Smooth muscle cell (in vitro differentiated cells): ENCODE measurements at regions not wholly inside any gene's neighbourhood (a gene's known extent, or its start where the extent isn't known, plus 50 kb on each side); places are given as distances from the start of the nearest gene placed in this dataset.

Experiments used
- DNase-seq: peaks from one replicate; lab custom pipeline; 2025; ENCODE audit not compliant: unreplicated experiment; lab: John Stamatoyannopoulos, UW
- H2AFZ ChIP-seq: fragments of 200-600 bp; sonication (generic); 2 replicates; pipeline ENCODE4 v1.6.0; 2016; ENCODE audit warnings: antibody characterized with exemption, low read depth, mild to moderate bottlenecking
- H3F3A ChIP-seq: fragments of 200-600 bp; sonication (generic); 2 replicates; pipeline ENCODE4 v1.6.0; 2017; ENCODE audit warnings: antibody characterized with exemption, low read depth
- H3K27ac ChIP-seq: fragments of 200-600 bp; sonication (generic); 2 replicates; pipeline ENCODE4 v1.5.1; 2016; ENCODE audit warnings: low read depth, mild to moderate bottlenecking
- H3K27me3 ChIP-seq: fragments of 200-600 bp; sonication (generic); 2 replicates; pipeline ENCODE4 v1.6.1; 2016; ENCODE audit warnings: low read depth, mild to moderate bottlenecking
- H3K36me3 ChIP-seq: fragments of 200-600 bp; sonication (generic); 2 replicates; pipeline ENCODE4 v1.5.1; 2016; ENCODE audit warnings: low read depth
- H3K4me1 ChIP-seq: fragments of 200-600 bp; sonication (generic); 2 replicates; pipeline ENCODE4 v1.5.1; 2016; ENCODE audit warnings: low read depth
- H3K4me2 ChIP-seq: fragments of 200-600 bp; sonication (generic); 2 replicates; pipeline ENCODE4 v1.6.0; 2016; ENCODE audit warnings: mild to moderate bottlenecking
- H3K4me3 ChIP-seq: fragments of 200-600 bp; sonication (generic); 2 replicates; pipeline ENCODE4 v1.5.1; 2016; ENCODE audit warnings: mild to moderate bottlenecking
- H3K79me2 ChIP-seq: fragments of 200-600 bp; sonication (generic); 2 replicates; pipeline ENCODE4 v1.6.0; 2016; ENCODE audit warnings: low read depth, mild to moderate bottlenecking
- H3K9ac ChIP-seq: fragments of 200-600 bp; sonication (generic); 2 replicates; pipeline ENCODE4 v1.6.0; 2016; ENCODE audit warnings: low read depth
- H3K9me3 ChIP-seq: fragments of 200-600 bp; sonication (generic); replicated peaks from 2 replicates; pipeline ENCODE4 v1.5.1; 2016; ENCODE audit warnings: low read depth
- H4K20me1 ChIP-seq: fragments of 200-600 bp; sonication (generic); 2 replicates; pipeline ENCODE4 v1.6.0; 2016; ENCODE audit warnings: low read depth
- CTCF ChIP-seq: fragments of 200-600 bp; sonication (generic); IDR thresholded peaks from 2 replicates; pipeline ENCODE4 v1.5.1; 2017; ENCODE audit warnings: borderline replicate concordance, mild to moderate bottlenecking, antibody characterized with exemption; ENCODE audit not compliant: insufficient read depth, poor library complexity, severe bottlenecking
- WGBS: methylation state at CpG from one replicate; pipeline ENCODE4 v1.1.7; 2016; ENCODE audit warnings: low lambda C conversion rate; 5-methylcytosine and 5-hydroxymethylcytosine counted together

GRCh38 chr9:19656704-19657103, 132.1 kb downstream of the SLC24A2 start:
- H3K27ac ChIP-seq: no peak overlapping the region
- no peaks in the 10 kb centered on the region for H3F3A ChIP-seq
- WGBS: 75% methylated on average over 4 of the region's 4 CpGs
- no peak for TF ChIP-seq CTCF
- H3K9me3 ChIP-seq: no peaks in the 10 kb centered on the region
- no peaks in the 10 kb centered on the region for H3K36me3 ChIP-seq
- no peak overlapping the region for H3K9ac ChIP-seq
- no peaks in the 10 kb centered on the region for H4K20me1 ChIP-seq
- H3K4me3 ChIP-seq: no peak overlapping the region
- H3K79me2 ChIP-seq: no peaks in the 10 kb centered on the region
- H3K4me1 ChIP-seq: no peaks in the 10 kb centered on the region
- no peaks in the 10 kb centered on the region for H3K27me3 ChIP-seq
- no peak overlapping the region for H2AFZ ChIP-seq
- H3K4me2 ChIP-seq: no peak overlapping the region
- DNase-seq: no peak

GRCh38 chr9:19651681-19652080, 137.2 kb downstream of the SLC24A2 start:
- no peaks in the 10 kb centered on the region for H3K79me2 ChIP-seq
- no peaks in the 10 kb centered on the region for H3K4me1 ChIP-seq
- no peak for DNase-seq
- no peaks in the 10 kb centered on the region for H3F3A ChIP-seq
- H3K27ac ChIP-seq: no peak overlapping the region
- H2AFZ ChIP-seq: no peak overlapping the region
- no peak overlapping the region for H3K4me2 ChIP-seq
- H3K9me3 ChIP-seq: no peaks in the 10 kb centered on the region
- H3K4me3 ChIP-seq: no peak overlapping the region
- WGBS: 90% methylated on average over 7 of the region's 7 CpGs
- no peaks in the 10 kb centered on the region for H3K27me3 ChIP-seq
- H3K9ac ChIP-seq: no peak overlapping the region
- no peak for TF ChIP-seq CTCF
- no peaks in the 10 kb centered on the region for H3K36me3 ChIP-seq
- H4K20me1 ChIP-seq: no peaks in the 10 kb centered on the region

DNA sequence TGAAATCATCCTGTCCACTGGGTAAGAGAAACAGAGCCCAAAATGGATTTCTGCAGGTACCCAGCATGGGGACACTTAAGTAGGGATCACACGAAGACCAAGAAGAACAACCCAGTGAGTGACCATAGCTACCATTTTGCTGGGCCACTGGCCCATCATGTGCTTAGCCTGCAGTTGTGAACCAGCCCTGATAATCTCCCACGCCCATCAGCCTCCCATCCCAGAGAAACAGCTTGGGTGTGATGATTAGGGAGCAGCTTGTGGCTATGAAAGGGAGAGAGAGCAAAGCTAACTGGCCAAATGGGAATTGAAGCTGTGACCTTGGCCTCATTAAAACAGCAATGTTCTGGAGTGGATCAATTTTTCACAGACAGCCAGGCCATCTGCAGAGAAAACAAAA, 138.5 kb downstream of the SLC24A2 start:
- 96% methylated on average over 2 of the region's 2 CpGs for WGBS
- Histone ChIP-seq H3F3A (no peaks in the 10 kb centered on the region), H3K4me1 (no peaks in the 10 kb centered on the region), H3K4me3 (no peak overlapping the region), H3K79me2 (no peaks in the 10 kb centered on the region), H3K27me3 (no peaks in the 10 kb centered on the region), H4K20me1 (no peaks in the 10 kb centered on the region), H3K27ac (no peak overlapping the region), H3K9ac (no peak overlapping the region), H2AFZ (no peak overlapping the region), H3K36me3 (no peaks in the 10 kb centered on the region), H3K9me3 (no peaks in the 10 kb centered on the region), H3K4me2 (no peak overlapping the region)
- DNase-seq: no peak
- TF ChIP-seq CTCF: no peak

GRCh38 chr9:19649336-19650041, 139.3 kb downstream of the SLC24A2 start:
- H3K4me3 ChIP-seq: no peak overlapping the region
- H3K79me2 ChIP-seq: no peaks in the 10 kb centered on the region
- no peak overlapping the region for H2AFZ ChIP-seq
- no peak for DNase-seq
- TF ChIP-seq CTCF: no peak
- WGBS: 83% methylated on average over 4 of the region's 4 CpGs
- no peak overlapping the region for H3K4me2 ChIP-seq
- H3K36me3 ChIP-seq: no peaks in the 10 kb centered on the region
- no peak overlapping the region for H3K27ac ChIP-seq
- H3F3A ChIP-seq: no peaks in the 10 kb centered on the region
- no peaks in the 10 kb centered on the region for H3K4me1 ChIP-seq
- H3K9me3 ChIP-seq: no peaks in the 10 kb centered on the region
- no peak overlapping the region for H3K9ac ChIP-seq
- H4K20me1 ChIP-seq: no peaks in the 10 kb centered on the region
- no peaks in the 10 kb centered on the region for H3K27me3 ChIP-seq
